ENCODE measurements at regions not wholly inside any gene's neighbourhood (a gene's known extent, or its start where the extent isn't known, plus 50 kb on each side); places are given as distances from the start of the nearest gene placed in this dataset.

DNA sequence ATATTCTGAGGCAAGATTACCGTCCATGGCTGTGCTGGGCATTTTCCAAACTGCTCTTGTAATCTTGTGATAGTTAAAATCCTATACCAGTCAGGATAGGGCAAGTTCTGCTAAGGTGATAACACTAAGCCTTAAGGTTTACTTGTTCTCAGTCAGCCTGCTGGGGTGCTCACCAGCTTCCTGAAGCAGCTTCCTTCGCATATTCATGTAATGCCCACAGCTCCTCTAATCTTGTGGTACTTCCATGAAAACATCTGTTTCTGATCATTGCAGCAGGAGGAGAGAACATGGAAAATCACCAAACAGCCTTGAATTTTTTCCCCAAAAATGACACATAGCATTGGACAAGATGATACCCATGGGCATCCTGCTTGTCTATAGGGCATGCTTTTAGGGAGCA is 473.2 kb downstream of the MED10 start:
- Mint-ChIP-seq H3K4me1 (ENCODE audit: low read depth, unreplicated experiment) (no peaks in the 10 kb centered on the region), H3K9me3 (ENCODE audit: low read depth, unreplicated experiment) (peaks cover 26% of the 10 kb centered on the region), H3K27ac (ENCODE audit: unreplicated experiment) (no peak overlapping the region), H3K36me3 (ENCODE audit: insufficient read depth, unreplicated experiment) (no peaks in the 10 kb centered on the region), H3K27me3 (ENCODE audit: unreplicated experiment) (no peaks in the 10 kb centered on the region), H3K4me3 (ENCODE audit: low read depth, unreplicated experiment) (no peak overlapping the region)
- intact Hi-C loops (cut with micrococcal nuclease; ENCODE audit: unreplicated experiment): no loop called here
- TF ChIP-seq CTCF (IDR thresholded peaks at IDR 0.05; ENCODE audit: unreplicated experiment): no peak
- BruUV-seq (replicated peaks): no TSS peak
- CTCF ChIA-PET: no interaction called here
- DNase-seq: no peak

GRCh38 chr5:5904113-5904512 is 474.2 kb downstream of the MED10 start:
- CTCF ChIA-PET: no interaction called here
- no peak for DNase-seq
- BruUV-seq (replicated peaks): no TSS peak
- Mint-ChIP-seq H3K9me3 (ENCODE audit: low read depth, unreplicated experiment) (peaks cover 17% of the 10 kb centered on the region), H3K4me3 (ENCODE audit: low read depth, unreplicated experiment) (no peak overlapping the region), H3K27ac (ENCODE audit: unreplicated experiment) (no peak overlapping the region), H3K27me3 (ENCODE audit: unreplicated experiment) (no peaks in the 10 kb centered on the region), H3K36me3 (ENCODE audit: insufficient read depth, unreplicated experiment) (no peaks in the 10 kb centered on the region), H3K4me1 (ENCODE audit: low read depth, unreplicated experiment) (no peaks in the 10 kb centered on the region)
- no peak for TF ChIP-seq CTCF (IDR thresholded peaks at IDR 0.05; ENCODE audit: unreplicated experiment)
- intact Hi-C loops (cut with micrococcal nuclease; ENCODE audit: unreplicated experiment): no loop called here

DNA sequence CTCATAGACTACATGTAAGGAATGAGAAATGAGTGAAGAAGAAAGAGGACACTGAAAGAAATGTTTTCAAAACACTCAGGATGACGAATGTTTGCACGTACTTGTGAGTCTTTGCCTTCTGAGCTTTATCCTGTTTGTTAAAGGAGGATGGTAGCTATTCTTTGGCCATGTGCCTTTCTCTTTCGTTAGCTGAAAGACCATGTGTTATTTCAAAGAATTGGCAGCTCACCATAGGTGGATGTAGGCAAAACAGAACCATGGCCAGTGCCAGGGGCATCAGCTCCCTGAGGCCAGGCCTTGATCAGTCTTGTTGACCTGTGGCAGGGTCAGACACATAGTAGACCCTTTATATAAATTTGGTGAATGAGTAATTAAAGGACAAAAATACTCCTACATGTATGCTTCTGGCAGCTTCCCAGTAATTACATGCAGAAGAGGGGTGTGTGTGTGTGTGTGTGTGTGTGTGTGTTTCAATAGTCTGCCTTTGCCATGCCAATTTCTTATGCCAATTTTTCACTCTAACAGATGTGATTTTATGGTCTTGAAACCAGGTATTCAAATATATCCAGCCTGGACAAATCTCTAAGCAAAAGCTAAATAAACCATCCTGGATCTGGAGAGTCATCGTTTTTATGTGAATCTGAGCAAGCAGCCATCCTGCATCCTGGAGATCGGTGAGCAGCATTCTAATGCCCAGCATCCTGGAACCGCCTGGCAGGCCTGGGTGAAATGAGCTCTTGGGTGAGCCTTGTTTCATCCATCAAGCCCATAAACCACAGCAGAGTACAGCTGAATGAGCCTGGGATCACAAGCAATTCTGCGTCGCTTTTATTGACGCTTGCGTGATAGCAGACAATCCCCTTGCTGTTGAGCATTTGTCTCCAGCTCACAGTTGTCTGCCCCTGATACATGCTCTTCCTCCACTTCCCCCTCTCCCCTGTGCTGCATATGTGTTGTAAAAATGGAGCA is 475.4 kb downstream of the MED10 start:
- H3K27ac Mint-ChIP-seq (ENCODE audit: unreplicated experiment): no peak overlapping the region
- intact Hi-C loops (cut with micrococcal nuclease; ENCODE audit: unreplicated experiment): no loop called here
- H3K4me3 Mint-ChIP-seq (ENCODE audit: low read depth, unreplicated experiment): no peak overlapping the region
- TF ChIP-seq CTCF (IDR thresholded peaks at IDR 0.05; ENCODE audit: unreplicated experiment): no peak
- H3K4me1 Mint-ChIP-seq (ENCODE audit: low read depth, unreplicated experiment): no peaks in the 10 kb centered on the region
- CTCF ChIA-PET: no interaction called here
- peaks cover 14% of the 10 kb centered on the region for H3K9me3 Mint-ChIP-seq (ENCODE audit: low read depth, unreplicated experiment)
- no peaks in the 10 kb centered on the region for H3K27me3 Mint-ChIP-seq (ENCODE audit: unreplicated experiment)
- no peaks in the 10 kb centered on the region for H3K36me3 Mint-ChIP-seq (ENCODE audit: insufficient read depth, unreplicated experiment)
- BruUV-seq (replicated peaks): no TSS peak
- no peak for DNase-seq

- CTCF ChIA-PET: no interaction called here
- Mint-ChIP-seq H3K4me1 (ENCODE audit: low read depth, unreplicated experiment) (no peaks in the 10 kb centered on the region), H3K36me3 (ENCODE audit: insufficient read depth, unreplicated experiment) (no peaks in the 10 kb centered on the region), H3K9me3 (ENCODE audit: low read depth, unreplicated experiment) (peaks cover 6% of the 10 kb centered on the region), H3K4me3 (ENCODE audit: low read depth, unreplicated experiment) (no peak overlapping the region), H3K27me3 (ENCODE audit: unreplicated experiment) (no peaks in the 10 kb centered on the region), H3K27ac (ENCODE audit: unreplicated experiment) (no peak overlapping the region)
- TF ChIP-seq CTCF (IDR thresholded peaks at IDR 0.05; ENCODE audit: unreplicated experiment): no peak
- intact Hi-C loops (cut with micrococcal nuclease; ENCODE audit: unreplicated experiment): no loop called here
- no peak for DNase-seq
- no TSS peak for BruUV-seq (replicated peaks)
Measured at GRCh38 chr5:5900350-5900749, 477.9 kb downstream of the ICE1 start.

Data from Calu3 (cell line).